Left ventricle myocardium inferior (tissue), 1 donor: ENCODE measurements at regions not wholly inside any gene's neighbourhood (a gene's known extent, or its start where the extent isn't known, plus 50 kb on each side); places are given as distances from the start of the nearest gene placed in this dataset.

Source experiments
- DNase-seq: peaks from one replicate; pipeline ENCODE4 v3.0.0-alpha.2; 2020
- H3K27ac ChIP-seq: fragments of 200-600 bp; replicated peaks from 2 replicates; pipeline ENCODE4 v1.8.0; 2021
- H3K27me3 ChIP-seq: fragments of 200-600 bp; 2 replicates; pipeline ENCODE4 v1.8.0; 2021; ENCODE audit warnings: low read depth
- H3K36me3 ChIP-seq: fragments of 200-600 bp; 2 replicates; pipeline ENCODE4 v1.8.0; 2021
- H3K4me1 ChIP-seq: fragments of 200-600 bp; 2 replicates; pipeline ENCODE4 v1.8.0; 2021
- H3K4me3 ChIP-seq: fragments of 200-600 bp; 2 replicates; pipeline ENCODE4 v1.8.0; 2021; ENCODE audit warnings: mild to moderate bottlenecking, moderate library complexity
- H3K9me3 ChIP-seq: fragments of 200-600 bp; replicated peaks from 2 replicates; pipeline ENCODE4 v1.8.0; 2021
- intact Hi-C: fragments of 100-400 bp; cut with micrococcal nuclease; formaldehyde crosslinking; loops from one replicate; pipeline ENCODE4 v1.11.0; 2022
- TF ChIP-seq, protein P1 (sequence below): fragments of 200-600 bp; IDR thresholded peaks from 2 replicates; pipeline ENCODE4 v1.8.0; 2021; ENCODE audit warnings: antibody characterized with exemption, mild to moderate bottlenecking, borderline replicate concordance
- donor health status: DM: no; HTN: yes; CAD: no; lungs with severe emphysema.

DNA sequence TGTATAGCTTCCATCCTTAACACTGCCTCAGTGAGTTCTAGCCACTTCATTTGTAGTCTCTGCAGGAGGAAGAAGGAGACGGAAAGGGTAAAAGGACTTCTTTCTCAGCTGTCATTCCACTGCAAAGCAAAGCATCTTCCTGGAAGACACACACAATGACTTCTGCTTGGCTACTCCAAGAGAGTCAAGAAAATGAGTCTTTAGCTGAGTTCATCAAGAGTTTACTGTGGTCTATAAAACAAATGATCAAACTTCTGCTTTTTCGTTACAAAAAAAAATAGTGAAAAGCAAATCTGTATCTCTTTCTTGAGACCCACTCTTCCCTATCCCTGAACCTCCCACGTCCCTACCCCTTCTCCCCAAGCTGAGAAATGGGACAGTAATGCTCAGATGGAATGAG is 205.0 kb upstream of the AHR start:
- intact Hi-C loops, result no loop called here
- no peaks in the 10 kb centered on the region for H3K9me3 ChIP-seq
- H3K27me3 ChIP-seq, result no peaks in the 10 kb centered on the region
- DNase-seq, result no peak
- TF ChIP-seq, protein P1, sequence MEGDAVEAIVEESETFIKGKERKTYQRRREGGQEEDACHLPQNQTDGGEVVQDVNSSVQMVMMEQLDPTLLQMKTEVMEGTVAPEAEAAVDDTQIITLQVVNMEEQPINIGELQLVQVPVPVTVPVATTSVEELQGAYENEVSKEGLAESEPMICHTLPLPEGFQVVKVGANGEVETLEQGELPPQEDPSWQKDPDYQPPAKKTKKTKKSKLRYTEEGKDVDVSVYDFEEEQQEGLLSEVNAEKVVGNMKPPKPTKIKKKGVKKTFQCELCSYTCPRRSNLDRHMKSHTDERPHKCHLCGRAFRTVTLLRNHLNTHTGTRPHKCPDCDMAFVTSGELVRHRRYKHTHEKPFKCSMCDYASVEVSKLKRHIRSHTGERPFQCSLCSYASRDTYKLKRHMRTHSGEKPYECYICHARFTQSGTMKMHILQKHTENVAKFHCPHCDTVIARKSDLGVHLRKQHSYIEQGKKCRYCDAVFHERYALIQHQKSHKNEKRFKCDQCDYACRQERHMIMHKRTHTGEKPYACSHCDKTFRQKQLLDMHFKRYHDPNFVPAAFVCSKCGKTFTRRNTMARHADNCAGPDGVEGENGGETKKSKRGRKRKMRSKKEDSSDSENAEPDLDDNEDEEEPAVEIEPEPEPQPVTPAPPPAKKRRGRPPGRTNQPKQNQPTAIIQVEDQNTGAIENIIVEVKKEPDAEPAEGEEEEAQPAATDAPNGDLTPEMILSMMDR, result no peak
- no peak overlapping the region for H3K27ac ChIP-seq
- no peaks in the 10 kb centered on the region for H3K36me3 ChIP-seq
- H3K4me1 ChIP-seq, result peaks cover 7% of the 10 kb centered on the region
- H3K4me3 ChIP-seq, result no peak overlapping the region

DNA sequence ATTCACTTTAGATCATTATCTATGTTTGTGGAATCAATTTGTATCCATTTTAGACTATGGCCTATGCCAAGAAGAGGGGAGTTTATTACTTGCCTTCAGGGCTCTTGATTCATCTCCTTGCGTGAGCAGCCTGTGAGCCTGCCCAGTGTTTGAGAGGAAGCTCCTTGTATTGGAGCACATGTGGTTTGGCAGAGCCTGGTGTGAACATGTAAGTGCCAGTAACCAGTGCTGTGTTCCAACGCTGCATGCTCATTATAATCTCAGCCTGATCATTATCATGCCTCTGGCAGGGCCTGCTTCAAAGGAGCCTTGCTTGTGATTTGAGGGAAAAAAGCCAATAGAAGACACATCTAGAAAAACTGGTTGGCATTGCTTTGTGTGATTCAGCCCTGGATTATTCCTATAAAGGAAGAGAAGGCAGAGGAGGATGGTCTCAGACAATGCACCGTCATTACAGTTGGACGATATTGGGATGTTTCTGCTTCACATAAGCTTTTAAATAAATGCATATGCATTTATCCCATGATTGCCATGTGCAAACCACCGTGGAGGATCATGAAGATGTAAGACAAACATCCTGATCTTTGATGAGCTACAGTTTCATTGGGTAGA is 203.4 kb upstream of the AHR start:
- TF ChIP-seq, protein P1, result no peak
- intact Hi-C loops, result no loop called here
- H3K27ac ChIP-seq, result no peak overlapping the region
- H3K27me3 ChIP-seq, result no peaks in the 10 kb centered on the region
- H3K9me3 ChIP-seq, result no peaks in the 10 kb centered on the region
- H3K36me3 ChIP-seq, result no peaks in the 10 kb centered on the region
- DNase-seq, result no peak
- H3K4me3 ChIP-seq, result no peak overlapping the region
- peaks cover 7% of the 10 kb centered on the region for H3K4me1 ChIP-seq

DNA sequence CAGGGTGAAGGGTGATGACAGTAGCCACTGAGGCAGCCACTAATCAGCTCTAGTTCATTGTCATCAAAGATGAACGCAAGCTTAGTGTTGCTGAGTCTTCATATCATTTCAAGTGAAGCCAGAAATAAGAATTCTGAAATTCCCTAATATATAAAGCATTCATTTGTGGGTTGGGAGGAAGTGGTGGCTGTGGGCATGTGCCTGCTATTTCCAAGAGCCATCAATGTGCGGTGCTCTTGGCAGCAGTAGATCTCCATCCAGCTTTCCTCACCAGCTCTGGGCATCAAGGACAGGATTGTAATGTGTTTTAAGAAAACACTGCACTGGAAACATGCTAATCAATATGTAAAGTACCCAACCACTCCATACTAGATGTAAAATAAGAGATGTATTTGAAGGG is 202.5 kb upstream of the AHR start:
- Histone ChIP-seq H3K27ac (no peak overlapping the region), H3K4me1 (peaks cover 7% of the 10 kb centered on the region), H3K27me3 (no peaks in the 10 kb centered on the region), H3K36me3 (no peaks in the 10 kb centered on the region), H3K9me3 (peaks cover 4% of the 10 kb centered on the region), H3K4me3 (no peak overlapping the region)
- no peak for DNase-seq
- TF ChIP-seq, protein P1, result no peak
- intact Hi-C loops, result no loop called here

DNA sequence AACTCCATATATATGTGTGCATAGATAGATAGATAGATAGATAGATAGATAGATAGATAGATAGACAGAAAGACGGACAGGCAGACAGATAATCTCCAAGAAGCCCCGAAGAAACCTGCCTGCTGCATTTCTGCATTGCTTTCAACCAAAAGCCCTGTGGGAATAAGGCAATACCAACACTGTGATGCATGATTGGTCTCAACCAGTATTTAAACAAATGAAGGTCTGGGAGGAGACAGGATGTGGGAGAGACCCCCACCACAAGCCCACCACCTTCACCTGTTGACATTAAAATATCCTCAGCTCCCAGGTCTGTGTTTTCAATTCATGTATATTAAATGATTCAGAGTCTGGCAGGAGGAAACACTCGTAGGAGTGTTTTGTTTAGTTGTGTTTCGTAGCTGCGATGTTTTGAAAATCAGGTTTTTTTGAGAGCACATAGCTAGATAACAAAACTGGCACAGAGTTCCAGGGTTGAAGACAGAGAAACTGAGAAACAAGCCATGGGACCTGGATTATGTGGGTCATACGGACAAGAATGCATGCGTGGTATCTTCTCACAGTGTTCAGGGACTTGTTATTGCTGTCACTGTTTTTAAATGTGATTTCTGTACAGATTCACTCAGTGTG is 200.7 kb upstream of the AHR start:
- DNase-seq, result no peak
- H3K4me1 ChIP-seq, result peaks cover 7% of the 10 kb centered on the region
- intact Hi-C loops, result no loop called here
- H3K27ac ChIP-seq, result no peak overlapping the region
- H3K27me3 ChIP-seq, result no peaks in the 10 kb centered on the region
- H3K4me3 ChIP-seq, result no peak overlapping the region
- peaks cover 14% of the 10 kb centered on the region for H3K9me3 ChIP-seq
- TF ChIP-seq, protein P1, result no peak
- no peaks in the 10 kb centered on the region for H3K36me3 ChIP-seq

DNA sequence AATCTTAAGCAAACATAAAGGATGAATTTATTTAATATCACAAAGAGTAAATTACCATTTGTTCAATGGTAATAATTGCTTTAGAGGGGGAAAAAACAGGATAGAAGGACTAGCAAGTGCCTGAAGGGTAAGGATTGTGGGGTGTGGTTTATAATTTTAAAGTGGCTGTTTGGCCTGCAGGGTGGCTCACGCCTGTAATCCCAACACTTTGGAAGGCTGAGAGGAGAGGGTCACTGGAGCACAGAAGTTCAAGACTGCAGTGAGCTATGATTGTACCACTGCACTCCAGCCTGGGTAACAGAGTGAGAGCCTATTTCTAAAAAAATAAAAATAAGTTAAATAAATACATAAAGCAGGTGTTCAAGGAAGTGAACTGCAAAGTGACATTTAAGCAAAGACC is 199.9 kb upstream of the AHR start:
- Histone ChIP-seq H3K4me1 (peaks cover 7% of the 10 kb centered on the region), H3K4me3 (no peak overlapping the region), H3K9me3 (peaks cover 14% of the 10 kb centered on the region), H3K27me3 (no peaks in the 10 kb centered on the region), H3K36me3 (no peaks in the 10 kb centered on the region), H3K27ac (no peak overlapping the region)
- intact Hi-C loops, result no loop called here
- DNase-seq, result no peak
- TF ChIP-seq, protein P1, result no peak
